Transverse colon (tissue), 3 donors: ENCODE measurements at regions not wholly inside any gene's neighbourhood (a gene's known extent, or its start where the extent isn't known, plus 50 kb on each side); places are given as distances from the start of the nearest gene placed in this dataset.

Source experiments
- EP300 ChIP-seq: sonication (generic); formaldehyde crosslinking; IDR thresholded peaks from one replicate; pipeline ENCODE4 v1.6.1; 2017; ENCODE audit warnings: antibody characterized with exemption, low read depth
- POLR2A ChIP-seq: fragments of 450-650 bp; IDR thresholded peaks from one replicate; pipeline ENCODE4 v1.6.1; 2016; ENCODE audit warnings: antibody characterized with exemption, mild to moderate bottlenecking, moderate library complexity
- TF ChIP-seq, protein P1 (sequence below), 5 experiments: fragments of 200-600 bp in 3 of 5; fragments of 450-650 bp in 2 of 5; sonication (generic) in 3 of 5; IDR thresholded peaks; 1 replicate in 2 of 5; 2 replicates in 3 of 5; pipeline ENCODE4 v1.5.1; 2016 to 2017; ENCODE audit warnings: antibody characterized with exemption in 5 of 5, inconsistent platforms in 3 of 5, mild to moderate bottlenecking in 2 of 5, moderate library complexity in 1 of 5

GRCh38 chr10:78617115-78617514, 451.7 kb upstream of the ZMIZ1 start:
- TF ChIP-seq, protein P1, sequence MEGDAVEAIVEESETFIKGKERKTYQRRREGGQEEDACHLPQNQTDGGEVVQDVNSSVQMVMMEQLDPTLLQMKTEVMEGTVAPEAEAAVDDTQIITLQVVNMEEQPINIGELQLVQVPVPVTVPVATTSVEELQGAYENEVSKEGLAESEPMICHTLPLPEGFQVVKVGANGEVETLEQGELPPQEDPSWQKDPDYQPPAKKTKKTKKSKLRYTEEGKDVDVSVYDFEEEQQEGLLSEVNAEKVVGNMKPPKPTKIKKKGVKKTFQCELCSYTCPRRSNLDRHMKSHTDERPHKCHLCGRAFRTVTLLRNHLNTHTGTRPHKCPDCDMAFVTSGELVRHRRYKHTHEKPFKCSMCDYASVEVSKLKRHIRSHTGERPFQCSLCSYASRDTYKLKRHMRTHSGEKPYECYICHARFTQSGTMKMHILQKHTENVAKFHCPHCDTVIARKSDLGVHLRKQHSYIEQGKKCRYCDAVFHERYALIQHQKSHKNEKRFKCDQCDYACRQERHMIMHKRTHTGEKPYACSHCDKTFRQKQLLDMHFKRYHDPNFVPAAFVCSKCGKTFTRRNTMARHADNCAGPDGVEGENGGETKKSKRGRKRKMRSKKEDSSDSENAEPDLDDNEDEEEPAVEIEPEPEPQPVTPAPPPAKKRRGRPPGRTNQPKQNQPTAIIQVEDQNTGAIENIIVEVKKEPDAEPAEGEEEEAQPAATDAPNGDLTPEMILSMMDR (IDR thresholded peaks at IDR 0.05), result no peak
- no peak for TF ChIP-seq POLR2A
- no peak for TF ChIP-seq EP300
